GM12865 (cell line): ENCODE measurements at regions not wholly inside any gene's neighbourhood (a gene's known extent, or its start where the extent isn't known, plus 50 kb on each side); places are given as distances from the start of the nearest gene placed in this dataset.

Experiments
- DNase-seq: peaks from one replicate; pipeline ENCODE4 v3.0.0; 2010; ENCODE audit warnings: low read depth
- H3K4me3 ChIP-seq: 2 replicates; pipeline ENCODE4 v1.5.1; 2011; ENCODE audit warnings: mild to moderate bottlenecking, low read depth, low read length, control low read depth
- CTCF ChIP-seq: IDR thresholded peaks from 2 replicates; pipeline ENCODE4 v1.5.1; 2011; ENCODE audit warnings: low read length, control low read depth, low read depth, inconsistent platforms; ENCODE audit not compliant: insufficient read depth; ENCODE audit errors: missing control alignments

GRCh38 chr2:21567395-21567794 is 443.6 kb downstream of the TDRD15 start:
- DNase-seq, result no peak
- no peak overlapping the region for H3K4me3 ChIP-seq
- no peak for TF ChIP-seq CTCF

GRCh38 chr2:21571686-21572085 is 447.9 kb downstream of the TDRD15 start:
- no peak for DNase-seq
- H3K4me3 ChIP-seq, result no peak overlapping the region
- no peak for TF ChIP-seq CTCF

GRCh38 chr2:21580391-21580790 is 456.6 kb downstream of the TDRD15 start:
- no peak overlapping the region for H3K4me3 ChIP-seq
- no peak for TF ChIP-seq CTCF
- no peak for DNase-seq

- no peak overlapping the region for H3K4me3 ChIP-seq
- TF ChIP-seq CTCF, result no peak
- no peak for DNase-seq
These were observed 462.1 kb downstream of the TDRD15 start for GRCh38 chr2:21585881-21586280.

GRCh38 chr2:21590026-21590690 is 466.4 kb downstream of the TDRD15 start:
- no peak overlapping the region for H3K4me3 ChIP-seq
- no peak for DNase-seq
- TF ChIP-seq CTCF, result no peak

- DNase-seq, result no peak
- TF ChIP-seq CTCF, result no peak
- H3K4me3 ChIP-seq, result no peak overlapping the region
These were observed 468.2 kb downstream of the TDRD15 start for GRCh38 chr2:21591926-21592325.

GRCh38 chr2:21599417-21599816 is 475.6 kb downstream of the TDRD15 start:
- H3K4me3 ChIP-seq, result no peak overlapping the region
- no peak for TF ChIP-seq CTCF
- no peak for DNase-seq
